ENCODE measurements at regions not wholly inside any gene's neighbourhood (a gene's known extent, or its start where the extent isn't known, plus 50 kb on each side); places are given as distances from the start of the nearest gene placed in this dataset.
"Not testable (repeated sequence)": the region's sequence is repeated elsewhere in the genome, so short reads cannot be mapped to it uniquely, and the experiment has no call there.

GRCh38 chr7:49479936-49480544, 293.4 kb upstream of the VWC2 start:
- H3K36me3 Mint-ChIP-seq, result no peaks in the 10 kb centered on the region
- DNase-seq, result no peak
- CTCF ChIA-PET, result no interaction called here
- no peak overlapping the region for H3K4me3 Mint-ChIP-seq
- H3K27me3 Mint-ChIP-seq, result no peaks in the 10 kb centered on the region
- no peaks in the 10 kb centered on the region for H3K9me3 Mint-ChIP-seq
- H3K4me1 Mint-ChIP-seq, result no peaks in the 10 kb centered on the region
- H3K27ac Mint-ChIP-seq, result no peak overlapping the region

- no peaks in the 10 kb centered on the region for H3K36me3 Mint-ChIP-seq
- no peak overlapping the region for H3K4me3 Mint-ChIP-seq
- no peaks in the 10 kb centered on the region for H3K4me1 Mint-ChIP-seq
- DNase-seq, result no peak
- CTCF ChIA-PET, result no interaction called here
- no peaks in the 10 kb centered on the region for H3K27me3 Mint-ChIP-seq
- H3K9me3 Mint-ChIP-seq, result no peaks in the 10 kb centered on the region
- no peak overlapping the region for H3K27ac Mint-ChIP-seq
Measured at GRCh38 chr7:49481075-49481474, 292.4 kb upstream of the VWC2 start.

GRCh38 chr7:49483142-49483541, 290.3 kb upstream of the VWC2 start:
- DNase-seq, result no peak
- H3K4me3 Mint-ChIP-seq, result no peak overlapping the region
- no peaks in the 10 kb centered on the region for H3K4me1 Mint-ChIP-seq
- H3K36me3 Mint-ChIP-seq, result no peaks in the 10 kb centered on the region
- H3K27ac Mint-ChIP-seq, result no peak overlapping the region
- CTCF ChIA-PET, result no interaction called here
- H3K9me3 Mint-ChIP-seq, result no peaks in the 10 kb centered on the region
- no peaks in the 10 kb centered on the region for H3K27me3 Mint-ChIP-seq

GRCh38 chr7:49486974-49487829, 286.2 kb upstream of the VWC2 start:
- no peak for DNase-seq
- Mint-ChIP-seq H3K9me3 (no peaks in the 10 kb centered on the region), H3K36me3 (no peaks in the 10 kb centered on the region), H3K4me1 (no peaks in the 10 kb centered on the region), H3K27me3 (no peaks in the 10 kb centered on the region), H3K4me3 (no peak overlapping the region), H3K27ac (no peak overlapping the region)
- CTCF ChIA-PET, result no interaction called here

DNA sequence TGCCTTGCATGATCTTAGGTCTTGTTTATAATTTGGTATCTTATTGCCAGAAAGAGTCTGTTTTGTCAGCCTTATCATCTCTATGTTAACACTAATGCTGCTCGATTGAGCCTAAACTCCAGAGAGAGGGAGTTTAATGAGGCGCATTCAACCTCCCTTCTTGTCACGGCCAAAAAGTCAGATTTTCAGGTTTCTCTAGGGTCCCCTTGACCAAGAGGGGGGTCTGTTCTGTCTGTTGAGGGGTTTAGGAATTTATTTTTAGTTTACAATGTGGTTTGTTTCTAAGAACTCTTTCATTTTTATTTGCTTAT, 285.7 kb upstream of the VWC2 start:
- H3K4me1 Mint-ChIP-seq, result no peaks in the 10 kb centered on the region
- H3K36me3 Mint-ChIP-seq, result no peaks in the 10 kb centered on the region
- DNase-seq, result no peak
- H3K27ac Mint-ChIP-seq, result no peak overlapping the region
- no peaks in the 10 kb centered on the region for H3K27me3 Mint-ChIP-seq
- H3K9me3 Mint-ChIP-seq, result no peaks in the 10 kb centered on the region
- CTCF ChIA-PET, result no interaction called here
- H3K4me3 Mint-ChIP-seq, result no peak overlapping the region

GRCh38 chr7:49488573-49488972, 284.9 kb upstream of the VWC2 start:
- H3K9me3 Mint-ChIP-seq, result no peaks in the 10 kb centered on the region
- H3K27ac Mint-ChIP-seq, result no peak overlapping the region
- no peak for DNase-seq
- H3K4me1 Mint-ChIP-seq, result no peaks in the 10 kb centered on the region
- H3K27me3 Mint-ChIP-seq, result no peaks in the 10 kb centered on the region
- CTCF ChIA-PET, result no interaction called here
- no peaks in the 10 kb centered on the region for H3K36me3 Mint-ChIP-seq
- no peak overlapping the region for H3K4me3 Mint-ChIP-seq

GRCh38 chr7:49497471-49497870, 276.0 kb upstream of the VWC2 start:
- H3K4me1 Mint-ChIP-seq, result no peaks in the 10 kb centered on the region
- CTCF ChIA-PET, result no interaction called here

GRCh38 chr7:49500741-49501140, 272.7 kb upstream of the VWC2 start:
- DNase-seq, result no peak
- H3K9me3 Mint-ChIP-seq, result peaks cover 3% of the 10 kb centered on the region
- CTCF ChIA-PET, result no interaction called here
- H3K27me3 Mint-ChIP-seq, result no peaks in the 10 kb centered on the region
- no peaks in the 10 kb centered on the region for H3K4me1 Mint-ChIP-seq
- no peak overlapping the region for H3K27ac Mint-ChIP-seq
- H3K4me3 Mint-ChIP-seq, result no peak overlapping the region
- no peaks in the 10 kb centered on the region for H3K36me3 Mint-ChIP-seq

More at GRCh38 chr7:49497471-49497870, 276.0 kb upstream of the VWC2 start:
- no peak overlapping the region for H3K27ac Mint-ChIP-seq
- no peaks in the 10 kb centered on the region for H3K36me3 Mint-ChIP-seq
- H3K9me3 Mint-ChIP-seq, result peaks cover 2% of the 10 kb centered on the region
- H3K4me3 Mint-ChIP-seq, result no peak overlapping the region
- H3K27me3 Mint-ChIP-seq, result no peaks in the 10 kb centered on the region
- DNase-seq, result no peak

- H3K27ac Mint-ChIP-seq, H3K4me3 Mint-ChIP-seq, DNase-seq, H3K4me1 Mint-ChIP-seq, H3K36me3 Mint-ChIP-seq, CTCF ChIA-PET, H3K27me3 Mint-ChIP-seq, H3K9me3 Mint-ChIP-seq: not testable (repeated sequence)
Measured at GRCh38 chr7:49507206-49507605, 266.2 kb upstream of the VWC2 start.

DNA sequence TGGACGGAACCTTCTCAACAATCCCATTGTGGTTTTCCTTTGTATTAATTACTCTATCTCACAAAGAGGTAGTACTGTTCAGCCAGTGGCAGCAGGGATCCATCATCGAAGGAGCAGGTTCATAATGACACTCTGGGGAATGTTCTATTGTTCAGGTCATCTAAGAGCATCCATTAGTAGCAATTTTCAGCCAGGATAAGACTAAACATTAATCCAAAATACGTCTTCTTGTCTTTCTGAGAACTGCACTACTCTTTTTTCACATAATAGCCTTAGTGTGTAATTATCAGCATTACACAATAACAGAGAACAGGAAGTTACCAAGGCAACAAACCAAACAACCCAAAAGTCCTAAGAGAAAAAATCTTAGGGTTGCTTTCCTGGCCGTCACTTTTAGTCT, 259.5 kb upstream of the VWC2 start:
- Mint-ChIP-seq H3K4me3 (no peak overlapping the region), H3K27me3 (no peaks in the 10 kb centered on the region), H3K27ac (no peak overlapping the region), H3K4me1 (no peaks in the 10 kb centered on the region), H3K36me3 (no peaks in the 10 kb centered on the region), H3K9me3 (peaks cover 2% of the 10 kb centered on the region)
- CTCF ChIA-PET, result no interaction called here
- DNase-seq, result no peak

GRCh38 chr7:49520951-49521350, 252.5 kb upstream of the VWC2 start:
- Mint-ChIP-seq H3K4me1 (no peaks in the 10 kb centered on the region), H3K27me3 (no peaks in the 10 kb centered on the region), H3K27ac (no peak overlapping the region), H3K36me3 (no peaks in the 10 kb centered on the region), H3K4me3 (no peak overlapping the region), H3K9me3 (no peaks in the 10 kb centered on the region)
- no peak for DNase-seq
- CTCF ChIA-PET, result no interaction called here

DNA sequence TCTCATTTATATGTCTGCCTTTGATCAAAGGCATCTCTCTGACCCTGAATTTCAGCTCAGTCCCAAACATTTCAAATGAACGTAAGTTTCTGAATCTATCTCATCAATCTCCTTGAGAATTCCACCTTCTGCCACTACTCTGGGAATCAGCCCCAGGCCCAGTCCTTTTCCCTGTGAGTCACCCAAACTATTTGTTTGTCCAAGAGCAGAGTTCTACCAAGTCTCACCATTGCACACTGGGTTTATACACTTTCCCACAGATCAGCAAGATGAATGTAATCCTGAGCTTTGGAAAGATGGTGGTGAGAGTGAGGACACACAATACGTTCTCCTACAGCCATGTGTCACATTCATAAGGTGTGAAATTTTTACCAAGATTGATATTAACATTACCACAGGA, 251.3 kb upstream of the VWC2 start:
- Mint-ChIP-seq H3K36me3 (no peaks in the 10 kb centered on the region), H3K27me3 (no peaks in the 10 kb centered on the region), H3K27ac (no peak overlapping the region), H3K4me1 (no peaks in the 10 kb centered on the region), H3K9me3 (no peaks in the 10 kb centered on the region), H3K4me3 (no peak overlapping the region)
- no peak for DNase-seq
- CTCF ChIA-PET, result no interaction called here

DNA sequence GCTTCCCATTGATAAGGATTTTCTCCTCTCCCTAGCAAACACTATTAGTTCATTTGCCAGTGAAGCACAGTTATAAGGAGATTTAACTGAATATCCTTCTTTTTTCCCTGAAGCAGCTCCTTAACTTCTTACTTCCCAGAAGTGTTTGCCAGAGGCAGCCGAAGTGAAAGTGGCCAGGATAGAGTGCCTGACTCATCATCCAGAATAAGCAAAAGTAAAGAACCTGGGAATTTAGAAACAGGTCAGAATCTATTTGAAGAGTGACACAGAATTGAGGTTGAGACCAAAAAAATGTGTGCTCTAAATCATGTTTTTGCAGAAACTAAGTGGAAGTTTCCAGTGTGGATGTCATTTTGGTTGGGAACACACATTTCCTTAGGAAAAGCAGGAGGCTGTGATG, 249.6 kb upstream of the VWC2 start:
- Mint-ChIP-seq H3K36me3 (no peaks in the 10 kb centered on the region), H3K27ac (no peak overlapping the region), H3K27me3 (no peaks in the 10 kb centered on the region), H3K4me3 (no peak overlapping the region), H3K4me1 (no peaks in the 10 kb centered on the region), H3K9me3 (peaks cover 2% of the 10 kb centered on the region)
- no peak for DNase-seq
- CTCF ChIA-PET, result no interaction called here

DNA sequence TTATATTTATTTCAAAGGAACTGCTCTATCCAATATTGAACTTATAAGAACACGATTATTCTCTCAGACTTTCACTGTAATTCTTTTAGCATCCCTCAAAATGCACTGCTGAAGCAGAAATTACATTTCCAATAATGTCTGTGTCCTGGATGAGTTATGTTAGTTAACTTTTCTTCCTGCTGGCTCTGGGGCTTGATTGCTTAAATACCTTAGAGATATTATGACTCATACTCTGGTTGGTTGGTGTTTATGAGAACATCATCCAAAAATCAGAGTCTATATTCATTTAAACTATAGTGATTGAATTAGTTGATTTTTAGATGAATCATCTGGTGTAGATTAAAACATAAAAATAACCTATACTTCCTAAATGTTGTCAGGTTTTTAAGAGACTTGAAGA, 246.3 kb upstream of the VWC2 start:
- H3K4me3 Mint-ChIP-seq, result no peak overlapping the region
- no peaks in the 10 kb centered on the region for H3K36me3 Mint-ChIP-seq
- H3K9me3 Mint-ChIP-seq, result peaks cover 2% of the 10 kb centered on the region
- CTCF ChIA-PET, result no interaction called here
- no peaks in the 10 kb centered on the region for H3K27me3 Mint-ChIP-seq
- H3K27ac Mint-ChIP-seq, result no peak overlapping the region
- no peak for DNase-seq
- no peaks in the 10 kb centered on the region for H3K4me1 Mint-ChIP-seq

DNA sequence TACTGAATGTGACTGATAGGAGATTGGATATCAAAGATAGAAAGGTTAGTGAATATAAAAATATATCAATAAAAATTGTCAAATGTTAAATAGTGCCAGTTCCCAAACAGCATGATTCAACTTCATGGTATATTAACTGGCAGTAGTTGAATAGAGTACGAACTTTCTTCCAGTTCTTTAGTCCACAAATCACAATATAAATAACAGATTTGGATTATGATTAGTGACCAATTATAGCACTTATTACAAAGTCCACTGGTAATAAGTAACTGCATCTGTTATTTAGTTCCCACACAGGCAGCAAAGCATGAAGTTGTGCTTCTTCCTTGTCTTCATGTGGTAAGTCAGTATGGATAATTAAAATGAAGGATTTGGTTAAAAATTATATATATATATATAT, 243.0 kb upstream of the VWC2 start:
- H3K27me3 Mint-ChIP-seq, result no peaks in the 10 kb centered on the region
- H3K27ac Mint-ChIP-seq, result no peak overlapping the region
- CTCF ChIA-PET, result no interaction called here
- no peak overlapping the region for H3K4me3 Mint-ChIP-seq
- no peaks in the 10 kb centered on the region for H3K36me3 Mint-ChIP-seq
- no peak for DNase-seq
- H3K4me1 Mint-ChIP-seq, result no peaks in the 10 kb centered on the region
- peaks cover 6% of the 10 kb centered on the region for H3K9me3 Mint-ChIP-seq

Measured in activated naive CD4-positive, alpha-beta T cell treated with anti-CD3 and anti-CD28 coated beads, Interleukin-2, amount 10 ng/mL, durations not matched to agents 7 days and 5 days (primary cell).